GM19452 (cell line): ENCODE measurements at regions not wholly inside any gene's neighbourhood (a gene's known extent, or its start where the extent isn't known, plus 50 kb on each side); places are given as distances from the start of the nearest gene placed in this dataset.
A peak's percentile ranks its signal among the peaks of the same experiment; 100 is the strongest.

Experiments used
- ATAC-seq: cut with Tn5 transposase; IDR thresholded peaks from one replicate; pipeline ENCODE4 v1.9.1; 2021; ENCODE audit not compliant: unreplicated experiment

DNA sequence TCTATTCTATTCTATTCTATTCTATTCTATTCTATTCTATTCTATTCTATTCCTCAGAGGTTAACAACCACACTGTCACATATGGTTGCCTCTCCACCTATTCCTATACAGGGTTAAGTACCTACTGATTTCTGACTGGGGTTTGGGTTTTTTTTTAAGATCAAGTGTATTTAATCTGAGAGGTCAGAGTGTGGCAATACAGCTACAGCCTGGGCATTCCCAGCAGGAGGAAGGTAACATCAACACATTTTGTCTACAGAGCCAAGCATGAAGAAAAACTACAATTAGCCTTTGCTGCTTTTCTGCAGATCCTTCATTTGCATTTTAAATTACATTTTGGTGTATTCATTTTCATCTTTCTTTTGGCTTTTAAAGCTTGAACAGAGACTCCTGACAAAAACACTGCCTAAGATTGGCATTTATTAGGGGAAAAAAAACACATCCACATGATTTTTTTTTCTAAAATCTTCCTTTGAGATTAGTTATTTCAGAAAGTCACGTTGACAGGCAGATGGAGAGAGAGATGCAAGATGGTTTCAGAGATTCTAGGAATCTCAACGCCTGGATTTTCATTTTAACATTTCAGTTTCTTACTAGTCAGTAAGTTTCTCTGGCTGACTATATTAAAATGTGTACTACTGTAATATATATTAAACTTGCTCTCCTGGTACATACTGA, 255.9 kb upstream of the TET2 start:
- ATAC-seq = no peak

- peak; percentile 80 for ATAC-seq
Observed at GRCh38 chr4:104896660-104897645, 249.7 kb upstream of the TET2 start.

DNA sequence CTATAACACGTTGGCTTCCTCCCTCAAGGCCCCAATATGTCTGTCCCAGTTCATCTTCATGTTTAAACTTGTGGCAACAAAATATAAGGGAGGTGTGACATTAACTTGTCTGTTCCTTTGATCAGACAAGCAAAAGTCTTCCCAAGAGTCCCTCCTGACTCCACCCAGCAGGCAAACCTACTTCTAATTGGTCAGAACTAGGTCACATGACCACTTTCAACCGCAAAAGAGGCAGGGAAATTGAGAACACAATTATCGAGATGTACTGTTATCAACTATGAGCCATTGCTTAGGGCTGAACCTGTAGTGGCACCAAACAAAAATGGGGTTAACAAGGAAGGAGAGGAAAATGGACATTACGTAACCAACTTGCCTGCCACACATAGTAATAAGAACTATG, 246.8 kb upstream of the TET2 start:
- no peak for ATAC-seq

DNA sequence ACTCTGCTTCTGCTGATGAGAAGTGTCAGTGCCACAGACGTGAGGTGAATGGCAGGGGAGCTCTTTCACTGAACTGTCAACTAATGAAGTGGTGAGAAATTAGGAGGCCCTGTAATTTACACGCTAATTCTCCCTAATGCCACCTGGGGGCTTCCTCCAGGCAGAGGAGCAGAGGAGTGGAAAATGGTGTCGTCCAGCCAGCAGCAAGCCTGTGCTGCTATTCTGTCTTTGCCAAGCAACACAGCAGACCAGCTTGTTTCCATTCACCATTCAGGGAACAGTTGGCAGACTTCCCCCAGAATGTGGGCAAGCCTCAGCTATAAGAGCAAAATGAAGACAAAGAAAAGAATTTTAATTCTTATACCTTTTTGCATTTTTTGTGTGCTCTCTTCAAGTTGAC, 245.2 kb upstream of the TET2 start:
- ATAC-seq = no peak

DNA sequence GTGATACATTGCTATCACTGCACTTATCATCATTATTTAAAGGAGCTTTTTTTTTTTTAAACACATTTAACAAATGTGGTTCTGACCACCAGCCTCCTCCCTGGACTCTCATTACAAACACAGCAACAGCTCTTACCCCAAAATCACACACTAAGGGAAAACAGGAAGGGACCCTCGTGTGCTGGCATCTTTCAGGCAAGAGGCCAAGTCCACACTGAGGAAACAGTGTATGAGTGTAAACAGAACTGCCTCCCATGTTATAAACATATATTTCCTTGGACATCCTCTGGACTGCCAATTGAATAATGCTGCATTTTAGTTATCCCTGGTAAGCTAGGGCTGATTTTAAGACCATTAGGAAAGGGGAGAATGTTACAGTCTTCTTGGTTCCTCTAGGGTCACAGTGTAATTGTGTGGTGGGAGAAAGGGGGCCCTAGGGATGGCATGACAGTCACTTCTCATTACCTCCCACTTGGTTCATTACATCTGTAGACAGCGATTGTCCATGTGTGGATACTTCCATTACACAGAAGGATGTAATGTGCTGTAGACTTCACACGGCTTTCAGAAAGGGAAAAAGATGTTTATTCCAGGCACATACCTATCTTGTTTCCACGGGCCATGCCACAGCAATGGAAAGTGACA, 244.6 kb upstream of the TET2 start:
- ATAC-seq = no peak

DNA sequence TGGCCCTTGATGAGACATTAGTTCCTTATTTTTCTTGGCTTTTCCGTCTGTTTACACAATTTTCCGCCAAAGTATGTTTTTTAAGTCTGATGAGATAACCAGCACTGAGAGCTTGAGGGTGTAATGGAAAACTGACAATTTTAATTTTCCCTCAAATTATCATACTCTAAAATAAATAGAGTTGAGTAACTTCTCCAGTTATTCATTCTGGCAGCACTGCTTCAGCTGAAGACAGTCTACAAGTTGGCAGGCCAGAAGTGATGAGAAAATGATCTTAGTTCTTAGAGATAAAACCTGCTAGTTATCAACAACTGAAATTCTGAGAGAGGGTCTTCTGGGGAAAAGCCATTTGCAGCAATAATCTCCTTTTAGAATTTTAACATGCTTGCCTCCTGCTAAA, 241.6 kb upstream of the TET2 start:
- ATAC-seq = no peak

GRCh38 chr4:104905546-104905945, 241.1 kb upstream of the TET2 start:
- no peak for ATAC-seq

- ATAC-seq = no peak
Observed at GRCh38 chr4:104906276-104906675, 240.4 kb upstream of the TET2 start.

DNA sequence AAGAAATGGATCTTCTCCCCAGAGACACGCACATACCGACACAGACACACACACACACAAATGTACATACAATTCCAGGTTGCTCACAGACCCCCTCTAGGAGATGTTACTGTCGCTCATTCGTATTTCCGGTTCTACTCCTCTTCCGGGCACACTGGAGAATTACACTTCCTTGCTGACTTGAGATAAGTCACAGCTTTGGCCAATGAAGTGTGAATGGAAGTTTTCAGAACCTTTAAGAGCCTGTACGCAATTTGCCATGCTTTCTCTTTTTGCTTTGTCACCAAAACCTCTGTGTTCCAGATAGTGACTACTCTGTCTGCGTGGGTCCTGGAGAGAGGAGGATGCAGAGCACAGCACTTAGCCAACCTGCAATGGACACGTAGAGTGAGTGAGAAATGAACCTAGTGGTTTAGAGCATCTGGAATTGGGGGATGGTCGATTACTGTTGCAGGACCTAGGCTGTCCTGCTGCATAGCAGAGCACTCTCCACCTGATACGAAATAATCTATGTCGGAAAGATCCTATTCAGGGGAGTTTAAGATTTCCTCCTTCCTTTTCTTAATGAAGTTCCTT, 239.5 kb upstream of the TET2 start:
- ATAC-seq = no peak

- ATAC-seq = no peak
Observed at GRCh38 chr4:104907991-104908390, 238.7 kb upstream of the TET2 start.

- no peak for ATAC-seq
Observed at GRCh38 chr4:104909376-104909775, 237.3 kb upstream of the TET2 start.

GRCh38 chr4:104912518-104912917, 234.2 kb upstream of the TET2 start:
- no peak for ATAC-seq

DNA sequence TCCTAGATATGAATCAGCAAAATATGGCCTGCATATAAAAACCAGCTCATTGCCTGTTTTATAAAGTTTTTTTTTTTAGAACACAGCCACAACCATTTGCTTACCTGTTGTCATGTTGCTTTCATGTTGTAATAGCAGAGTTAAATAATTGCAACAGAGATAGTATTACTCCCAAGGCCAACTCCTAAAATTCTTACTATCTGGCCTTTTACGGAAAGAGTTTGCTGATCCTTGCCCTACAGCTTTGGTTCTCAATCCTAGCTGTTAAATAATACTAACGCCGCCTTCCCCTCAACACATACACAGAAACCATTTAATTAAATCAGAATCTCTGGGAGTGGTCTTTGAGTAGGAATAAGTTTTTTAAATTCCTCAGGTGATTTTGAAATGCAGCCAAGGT, 231.3 kb upstream of the TET2 start:
- no peak for ATAC-seq

GRCh38 chr4:104915864-104916263, 230.8 kb upstream of the TET2 start:
- ATAC-seq = no peak

GRCh38 chr4:104919406-104919805, 227.3 kb upstream of the TET2 start:
- no peak for ATAC-seq

- ATAC-seq = no peak
Observed at GRCh38 chr4:104930298-104930697, 216.4 kb upstream of the TET2 start.

DNA sequence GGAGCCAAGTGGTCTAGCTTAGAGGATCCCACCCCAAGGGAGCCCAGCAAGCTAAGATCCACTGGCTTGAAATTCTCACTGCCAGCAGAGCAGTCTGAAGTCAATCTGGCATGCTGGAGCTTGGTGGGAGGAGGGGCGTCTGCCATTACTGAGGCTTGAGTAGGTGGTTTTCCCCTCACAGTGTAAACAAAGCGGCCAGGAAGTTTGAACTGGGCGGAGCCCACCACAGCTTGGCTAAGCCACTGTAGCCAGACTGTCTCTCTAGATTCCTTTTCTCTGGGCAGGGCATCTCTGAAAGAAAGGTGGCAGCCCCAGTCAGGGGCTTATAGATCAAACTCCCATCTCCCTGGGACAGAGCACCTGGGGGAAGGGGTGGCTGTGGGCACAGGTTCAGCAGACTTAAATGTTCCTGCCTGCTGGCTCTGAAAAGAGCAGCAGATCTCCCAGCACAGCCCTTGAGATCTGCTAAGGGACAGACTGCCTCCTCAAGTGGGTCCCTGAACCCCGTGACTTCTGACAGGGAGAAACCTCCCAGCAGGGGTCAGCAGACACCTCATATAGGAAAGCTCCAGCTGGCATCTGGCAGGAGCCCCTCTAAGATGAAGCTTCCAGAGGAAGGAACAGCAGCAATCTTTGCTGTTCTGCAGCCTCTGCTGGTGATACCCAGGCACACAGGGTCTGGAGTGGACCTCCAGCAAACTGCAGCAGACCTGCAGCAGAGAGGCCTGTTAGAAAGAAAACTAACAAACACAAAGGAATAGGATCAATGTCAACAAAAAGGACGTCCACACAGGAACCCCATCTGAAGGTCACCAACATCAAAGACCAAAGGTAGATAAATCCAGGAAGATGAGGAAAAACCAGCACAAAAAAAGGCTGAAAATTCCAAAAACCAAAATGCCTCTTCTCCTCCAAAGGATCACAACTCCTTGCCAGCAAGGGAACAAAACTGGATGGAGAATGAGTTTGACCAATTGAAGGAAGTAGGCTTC, 215.6 kb upstream of the TET2 start:
- peak; percentile 68 for ATAC-seq

DNA sequence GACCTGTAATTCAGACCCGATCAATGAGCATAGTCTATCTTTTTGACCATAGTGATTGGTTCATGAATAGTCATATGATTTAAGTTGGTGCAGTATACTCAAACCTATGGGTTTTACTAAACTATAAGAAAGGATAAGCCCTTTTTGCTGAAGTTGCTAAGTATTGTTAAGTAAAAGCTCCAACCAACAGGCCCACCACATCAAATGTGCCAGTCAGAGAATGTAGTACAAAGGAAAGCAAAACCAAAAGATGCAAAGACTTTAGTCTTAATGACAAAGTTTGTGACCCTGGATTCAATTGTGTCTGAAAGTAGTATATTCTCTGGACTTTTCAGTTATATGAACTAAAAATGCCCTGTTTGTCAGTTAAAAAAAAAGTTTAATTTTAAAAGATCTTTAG, 208.1 kb upstream of the TET2 start:
- no peak for ATAC-seq

DNA sequence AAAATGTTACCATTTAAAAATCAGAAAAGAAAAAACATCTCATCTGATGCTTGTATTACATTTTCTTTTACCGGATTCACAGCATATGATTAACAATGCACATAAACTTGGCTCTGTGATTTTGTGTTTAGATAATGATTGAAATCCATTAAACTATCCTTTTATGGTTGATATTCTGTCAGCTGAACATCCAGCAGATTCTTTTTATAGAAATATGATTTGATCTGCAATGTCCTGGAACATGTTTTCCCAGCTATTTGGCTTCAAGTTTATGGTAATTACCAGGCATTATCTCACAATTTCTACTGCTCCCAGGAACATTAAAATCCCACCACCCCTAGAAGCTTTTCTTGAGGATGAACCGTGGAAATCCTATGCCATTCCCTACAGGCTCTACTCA, 205.7 kb upstream of the TET2 start:
- no peak for ATAC-seq

DNA sequence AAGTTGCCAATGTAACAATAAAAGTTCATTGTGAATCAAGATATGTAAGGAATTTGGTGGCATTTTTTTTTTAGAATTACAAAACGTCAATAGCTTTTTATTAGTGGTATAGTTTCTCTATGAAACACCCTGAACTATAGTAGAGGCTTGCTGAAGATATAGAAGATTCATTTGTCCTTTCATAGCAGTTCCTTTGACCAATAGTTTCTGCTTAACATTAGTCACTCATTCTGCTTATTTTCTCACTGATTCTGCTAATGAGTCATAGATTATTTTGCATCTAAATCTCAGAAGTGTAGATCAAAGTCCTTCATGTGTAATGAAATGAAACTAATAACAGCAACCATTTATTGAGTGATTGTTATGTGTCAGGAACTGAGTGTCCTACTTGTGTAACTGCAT, 205.0 kb upstream of the TET2 start:
- peak; percentile 83 for ATAC-seq
